CD4-positive, alpha-beta T cell (primary cell): ENCODE measurements at regions not wholly inside any gene's neighbourhood (a gene's known extent, or its start where the extent isn't known, plus 50 kb on each side); places are given as distances from the start of the nearest gene placed in this dataset.

Experiments used
- ATAC-seq: fragments of 200-7000 bp; cut with Tn5 transposase; one replicate; pipeline ENCODE4 v1.10.0; 2022; ENCODE audit warnings: mild to moderate bottlenecking; ENCODE audit not compliant: poor library complexity
- CTCF ChIA-PET: fragments of 350-600 bp; sonication (Branson Sonifier 250); formaldehyde crosslinking; loops from one replicate; lab custom pipeline; 2021; ENCODE audit warnings: antibody characterized with exemption, inconsistent platforms; lab: Charles Lee
- POLR2A ChIA-PET: fragments of 350-600 bp; sonication (Branson Sonifier 250); formaldehyde crosslinking; loops from one replicate; lab custom pipeline; 2021; ENCODE audit warnings: antibody characterized with exemption, inconsistent platforms; lab: Charles Lee
- DNase-seq, 14 experiments: peaks; one replicate each; pipeline ENCODE4 v3.0.0-alpha.2; 2013 to 2020; ENCODE audit warnings: mixed read lengths in 2 of 14
- H3K27ac ChIP-seq, 2 donors: one replicate each; pipeline versions ENCODE4 v1.5.1 to v1.7.0; 2013; ENCODE audit warnings: low read length in 2 of 2, low read depth in 1 of 2, mild to moderate bottlenecking in 1 of 2
- H3K27me3 ChIP-seq, 2 experiments: 1 replicate in 1 of 2; 2 replicates in 1 of 2; pipeline versions ENCODE4 v1.6.1 to v1.7.0; 2013; ENCODE audit warnings: low read length in 2 of 2, control low read depth in 1 of 2, mild to moderate bottlenecking in 1 of 2, moderate library complexity in 1 of 2; ENCODE audit not compliant: insufficient read depth in 2 of 2, control insufficient read depth in 1 of 2
- H3K36me3 ChIP-seq: one replicate; pipeline ENCODE4 v1.6.1; 2013; ENCODE audit warnings: low read length, control low read depth; ENCODE audit not compliant: insufficient read depth
- H3K4me1 ChIP-seq: one replicate; pipeline ENCODE4 v1.6.1; 2013; ENCODE audit warnings: low read length, control low read depth; ENCODE audit not compliant: insufficient read depth
- H3K4me3 ChIP-seq: one replicate; pipeline ENCODE4 v1.5.1; 2013; ENCODE audit warnings: mild to moderate bottlenecking, low read length, moderate library complexity
- H3K9me3 ChIP-seq, 2 experiments: 1 replicate in 1 of 2; 2 replicates in 1 of 2; pipeline versions ENCODE4 v1.6.1 to v1.7.0; 2013; ENCODE audit warnings: low read length in 2 of 2, mild to moderate bottlenecking in 2 of 2, control low read depth in 1 of 2, moderate library complexity in 1 of 2; ENCODE audit not compliant: control insufficient read depth in 1 of 2, insufficient read depth in 1 of 2
- H3K27ac Mint-ChIP-seq: one replicate; pipeline ENCODE4 v1.8.0; 2020; ENCODE audit warnings: mixed read lengths
- H3K27me3 Mint-ChIP-seq: one replicate; pipeline ENCODE4 v1.8.0; 2021; ENCODE audit warnings: mixed read lengths
- H3K36me3 Mint-ChIP-seq: one replicate; pipeline ENCODE4 v1.8.0; 2021; ENCODE audit warnings: low read depth, mixed read lengths
- H3K4me1 Mint-ChIP-seq: one replicate; pipeline ENCODE4 v1.8.0; 2021; ENCODE audit warnings: low read depth, mixed read lengths
- H3K4me3 Mint-ChIP-seq: one replicate; pipeline ENCODE4 v1.8.0; 2020; ENCODE audit warnings: mild to moderate bottlenecking, mixed read lengths
- H3K9me3 Mint-ChIP-seq: one replicate; pipeline ENCODE4 v1.8.0; 2020; ENCODE audit warnings: mixed read lengths
- CTCF ChIP-seq: fragments of 200-600 bp; IDR thresholded peaks from one replicate; pipeline ENCODE4 v1.8.0; 2022; ENCODE audit warnings: antibody characterized with exemption, mild to moderate bottlenecking
- intact Hi-C, 2 experiments: fragments of 100-400 bp; cut with DNase I in 1 of 2; cut with micrococcal nuclease in 1 of 2; formaldehyde crosslinking; loops; one replicate each; pipeline versions ENCODE4 v1.15.1 to v1.9.0; 2023 to 2025; cut with DNase I, micrococcal nuclease

- H3K27ac Mint-ChIP-seq, result no peak overlapping the region
- H3K27me3 ChIP-seq, result no peaks in the 10 kb centered on the region
- H3K4me1 Mint-ChIP-seq, result peaks cover 36% of the 10 kb centered on the region
- no peak overlapping the region for H3K4me3 ChIP-seq
- ATAC-seq (no peak), DNase-seq (no peak)
- H3K9me3 Mint-ChIP-seq, result peaks cover 6% of the 10 kb centered on the region
- CTCF ChIA-PET, result no interaction called here
- intact Hi-C loops, result loop anchor here in 1 of 2 experiments (10.0 kb wide), 1 partner anchor 861 kb away; no protein-coding TSS in a partner anchor
- no peak overlapping the region for H3K4me3 Mint-ChIP-seq
- H3K9me3 ChIP-seq, result peaks cover 0 to 5% of the 10 kb centered on the region in 2 experiments
- no peak for TF ChIP-seq CTCF
- no peaks in the 10 kb centered on the region for H3K36me3 Mint-ChIP-seq
- POLR2A ChIA-PET, result interaction anchor here (1.5 to 2.0 kb wide), 2 partner anchors 52 to 85 kb away, joined by 4 to 8 read pairs; partner anchors contain the start of gene IRF2
- no peak overlapping the region for H3K27ac ChIP-seq
- H3K27me3 Mint-ChIP-seq, result no peaks in the 10 kb centered on the region
- H3K4me1 ChIP-seq, result peaks cover 4% of the 10 kb centered on the region
- no peaks in the 10 kb centered on the region for H3K36me3 ChIP-seq
These were observed 51.9 kb upstream of the IRF2 start for GRCh38 chr4:184526228-184526627.
